ENCODE measurements at regions not wholly inside any gene's neighbourhood (a gene's known extent, or its start where the extent isn't known, plus 50 kb on each side); places are given as distances from the start of the nearest gene placed in this dataset.

GRCh38 chr5:53338971-53339370, 141.5 kb upstream of the FST start:
- DNase-seq = no peak
- H3K4me3 Mint-ChIP-seq = no peak overlapping the region
- TF ChIP-seq CTCF (IDR thresholded peaks at IDR 0.05) = no peak
- H3K27ac Mint-ChIP-seq = no peak overlapping the region
- H3K9me3 ChIP-seq (replicated peaks in 1 of 2; ENCODE audit: control insufficient read depth in 1 of 2, insufficient read depth in 1 of 2, low read length in 2 of 2) = peaks cover 4 to 6% of the 10 kb centered on the region in 2 donors
- no peak overlapping the region for H3K9ac ChIP-seq (ENCODE audit: insufficient read depth, low read length, poor library complexity, severe bottlenecking)
- no CpG with 5 or more reads among the region's 2 CpGs for WGBS (ENCODE audit: insufficient coverage)
- H3K4me1 Mint-ChIP-seq = peaks cover 16% of the 10 kb centered on the region
- H4K20me1 ChIP-seq (ENCODE audit: insufficient read depth, low read length) = no peaks in the 10 kb centered on the region
- no peaks in the 10 kb centered on the region for H3K36me3 Mint-ChIP-seq
- H3K4me1 ChIP-seq (ENCODE audit: control insufficient read depth in 1 of 2, insufficient read depth in 2 of 2, low read length in 2 of 2) = peaks cover 0 to 13% of the 10 kb centered on the region in 2 donors
- H2AFZ ChIP-seq (ENCODE audit: insufficient read depth, low read depth, low read length, poor library complexity, severe bottlenecking) = no peak overlapping the region
- peaks cover 0 to 2% (median 1%) of the 10 kb centered on the region in 3 donors for H3K27me3 Mint-ChIP-seq (ENCODE audit: low read depth in 3 of 3)
- no peak overlapping the region for H3K4me2 ChIP-seq (replicated peaks; ENCODE audit: extremely low read depth, low read length, poor library complexity, severe bottlenecking)
- H3K9me3 Mint-ChIP-seq = peaks cover 2 to 11% (median 6%) of the 10 kb centered on the region in 7 donors
- no peaks in the 10 kb centered on the region for H3K79me2 ChIP-seq (ENCODE audit: insufficient read depth, low read length)
- no peaks in the 10 kb centered on the region for H3K27me3 ChIP-seq (ENCODE audit: control insufficient read depth in 2 of 2, insufficient read depth in 2 of 2, low read length in 2 of 2)
- no peaks in the 10 kb centered on the region for H3K36me3 ChIP-seq (replicated peaks in 1 of 2; ENCODE audit: control insufficient read depth in 1 of 2, insufficient read depth in 2 of 2, low read length in 2 of 2)
- intact Hi-C loops (cut with micrococcal nuclease) = no loop called here
- no peak overlapping the region for H3K27ac ChIP-seq (ENCODE audit: low read depth in 1 of 2, low read length in 2 of 2)
- no peak overlapping the region for H3K4me3 ChIP-seq (replicated peaks in 1 of 3; ENCODE audit: low read depth in 2 of 3, low read length in 3 of 3)

GRCh38 chr5:53339962-53340540, 140.4 kb upstream of the FST start:
- H3K36me3 ChIP-seq (replicated peaks in 1 of 2; ENCODE audit: control insufficient read depth in 1 of 2, insufficient read depth in 2 of 2, low read length in 2 of 2) = no peaks in the 10 kb centered on the region
- no peak overlapping the region for H3K27ac ChIP-seq (ENCODE audit: low read depth in 1 of 2, low read length in 2 of 2)
- Mint-ChIP-seq H3K27ac (no peak overlapping the region), H3K9me3 (peaks cover 2 to 17% (median 8%) of the 10 kb centered on the region in 7 donors), H3K4me1 (peaks cover 9% of the 10 kb centered on the region), H3K36me3 (no peaks in the 10 kb centered on the region), H3K4me3 (no peak overlapping the region), H3K27me3 (ENCODE audit: low read depth in 3 of 3) (peaks cover 0 to 2% (median 1%) of the 10 kb centered on the region in 3 donors)
- H3K79me2 ChIP-seq (ENCODE audit: insufficient read depth, low read length) = no peaks in the 10 kb centered on the region
- TF ChIP-seq CTCF (IDR thresholded peaks at IDR 0.05) = no peak
- H2AFZ ChIP-seq (ENCODE audit: insufficient read depth, low read depth, low read length, poor library complexity, severe bottlenecking) = no peak overlapping the region
- H3K9ac ChIP-seq (ENCODE audit: insufficient read depth, low read length, poor library complexity, severe bottlenecking) = no peak overlapping the region
- intact Hi-C loops (cut with micrococcal nuclease) = no loop called here
- no peaks in the 10 kb centered on the region for H3K27me3 ChIP-seq (ENCODE audit: control insufficient read depth in 2 of 2, insufficient read depth in 2 of 2, low read length in 2 of 2)
- no peak overlapping the region for H3K4me3 ChIP-seq (replicated peaks in 1 of 3; ENCODE audit: low read depth in 2 of 3, low read length in 3 of 3)
- 100% methylated on average over 1 of the region's 2 CpGs for WGBS (ENCODE audit: insufficient coverage)
- peaks cover 6 to 9% of the 10 kb centered on the region in 2 donors for H3K9me3 ChIP-seq (replicated peaks in 1 of 2; ENCODE audit: control insufficient read depth in 1 of 2, insufficient read depth in 1 of 2, low read length in 2 of 2)
- H4K20me1 ChIP-seq (ENCODE audit: insufficient read depth, low read length) = no peaks in the 10 kb centered on the region
- peaks cover 0 to 2% of the 10 kb centered on the region in 2 donors for H3K4me1 ChIP-seq (ENCODE audit: control insufficient read depth in 1 of 2, insufficient read depth in 2 of 2, low read length in 2 of 2)
- H3K4me2 ChIP-seq (replicated peaks; ENCODE audit: extremely low read depth, low read length, poor library complexity, severe bottlenecking) = no peak overlapping the region
- no peak for DNase-seq

Measured in CD14-positive monocyte (primary cell).